PC-3 (cell line): ENCODE measurements at regions not wholly inside any gene's neighbourhood (a gene's known extent, or its start where the extent isn't known, plus 50 kb on each side); places are given as distances from the start of the nearest gene placed in this dataset.

Experiments used
- EZH2 ChIP-seq: fragments of 300-600 bp; sonication (generic); IDR thresholded peaks from one replicate; pipeline ENCODE4 v1.6.1; 2017; ENCODE audit warnings: antibody characterized with exemption, mild to moderate bottlenecking, low read length; ENCODE audit not compliant: unreplicated experiment
- TF ChIP-seq, protein P1 (sequence below): fragments of 300-600 bp; sonication (generic); conservative IDR thresholded peaks from 2 replicates; pipeline ENCODE4 v1.5.1; 2017; ENCODE audit warnings: antibody characterized with exemption, low read depth, mild to moderate bottlenecking, low read length

DNA sequence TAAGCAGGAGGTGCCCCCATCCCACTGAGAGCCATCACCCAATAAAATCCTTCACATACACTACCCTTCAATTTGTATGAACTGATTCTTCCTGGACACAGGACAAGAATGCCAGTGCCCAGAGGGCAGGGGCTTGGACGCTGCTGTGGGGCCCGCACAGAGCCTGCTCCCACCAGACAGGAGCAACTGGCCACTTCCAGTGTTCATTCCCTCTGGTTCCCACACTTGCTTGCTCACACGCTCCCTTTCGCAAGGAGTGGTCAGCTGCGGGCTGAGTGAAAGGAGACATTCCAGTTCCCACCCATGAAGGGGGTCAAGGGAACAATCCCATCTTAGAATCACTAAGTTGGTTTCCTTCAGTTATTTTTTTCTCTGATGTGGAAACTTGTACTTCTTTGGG lies 314.5 kb upstream of the ACO1 start:
- TF ChIP-seq, protein P1, sequence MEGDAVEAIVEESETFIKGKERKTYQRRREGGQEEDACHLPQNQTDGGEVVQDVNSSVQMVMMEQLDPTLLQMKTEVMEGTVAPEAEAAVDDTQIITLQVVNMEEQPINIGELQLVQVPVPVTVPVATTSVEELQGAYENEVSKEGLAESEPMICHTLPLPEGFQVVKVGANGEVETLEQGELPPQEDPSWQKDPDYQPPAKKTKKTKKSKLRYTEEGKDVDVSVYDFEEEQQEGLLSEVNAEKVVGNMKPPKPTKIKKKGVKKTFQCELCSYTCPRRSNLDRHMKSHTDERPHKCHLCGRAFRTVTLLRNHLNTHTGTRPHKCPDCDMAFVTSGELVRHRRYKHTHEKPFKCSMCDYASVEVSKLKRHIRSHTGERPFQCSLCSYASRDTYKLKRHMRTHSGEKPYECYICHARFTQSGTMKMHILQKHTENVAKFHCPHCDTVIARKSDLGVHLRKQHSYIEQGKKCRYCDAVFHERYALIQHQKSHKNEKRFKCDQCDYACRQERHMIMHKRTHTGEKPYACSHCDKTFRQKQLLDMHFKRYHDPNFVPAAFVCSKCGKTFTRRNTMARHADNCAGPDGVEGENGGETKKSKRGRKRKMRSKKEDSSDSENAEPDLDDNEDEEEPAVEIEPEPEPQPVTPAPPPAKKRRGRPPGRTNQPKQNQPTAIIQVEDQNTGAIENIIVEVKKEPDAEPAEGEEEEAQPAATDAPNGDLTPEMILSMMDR: no peak
- TF ChIP-seq EZH2: no peak
